HG03175 (cell line): ENCODE measurements at regions not wholly inside any gene's neighbourhood (a gene's known extent, or its start where the extent isn't known, plus 50 kb on each side); places are given as distances from the start of the nearest gene placed in this dataset.
"Not testable (repeated sequence)": the region's sequence is repeated elsewhere in the genome, so short reads cannot be mapped to it uniquely, and the experiment has no call there.

ENCODE experiments used
- ATAC-seq: cut with Tn5 transposase; IDR thresholded peaks from one replicate; pipeline ENCODE4 v1.9.1; 2021; ENCODE audit warnings: mild to moderate bottlenecking, moderate library complexity; ENCODE audit not compliant: unreplicated experiment

- no peak for ATAC-seq
Measured at GRCh38 chr18:38651736-38652135, 1086.1 kb upstream of the CELF4 start.

GRCh38 chr18:38648179-38648578, 1082.6 kb upstream of the CELF4 start:
- no peak for ATAC-seq

GRCh38 chr18:38646296-38646695, 1080.7 kb upstream of the CELF4 start:
- ATAC-seq, result no peak

DNA sequence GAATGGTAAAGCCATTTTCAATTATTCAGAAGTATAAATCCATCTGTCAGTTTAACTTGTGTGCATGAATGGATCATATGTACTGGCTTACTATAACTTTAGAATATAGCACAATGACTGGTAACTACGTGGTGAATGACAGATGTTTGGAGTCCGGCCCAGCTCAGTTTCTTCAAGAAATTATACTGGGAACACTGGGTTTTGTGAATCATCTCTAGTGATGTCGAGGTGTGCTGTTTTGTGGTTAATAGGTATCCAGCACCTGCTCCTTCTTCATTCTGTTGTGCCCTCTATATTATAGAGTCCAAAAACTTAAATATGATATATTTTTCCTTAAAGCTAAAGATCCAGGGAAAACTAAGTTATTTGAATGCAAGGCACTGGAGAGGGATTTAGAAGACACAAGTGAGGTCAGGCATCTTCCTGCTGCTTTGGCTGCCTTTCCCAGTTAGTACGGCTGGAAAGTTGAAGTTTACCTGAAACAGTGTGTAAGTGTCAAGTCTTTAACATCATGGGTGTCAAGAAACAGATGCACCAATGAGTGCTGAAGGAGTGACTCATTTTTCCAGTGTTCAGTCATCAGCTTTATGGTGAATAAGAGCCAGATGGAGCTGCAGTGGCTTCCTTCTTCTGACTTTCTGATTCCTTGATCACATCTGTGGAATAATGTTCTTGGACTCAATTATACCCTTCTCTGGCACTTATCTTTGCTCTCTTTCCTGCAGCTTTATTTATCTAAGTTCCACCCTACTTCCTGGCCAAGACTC, 1079.5 kb upstream of the CELF4 start:
- ATAC-seq, result no peak

GRCh38 chr18:38642711-38643110, 1077.1 kb upstream of the CELF4 start:
- ATAC-seq, result no peak

DNA sequence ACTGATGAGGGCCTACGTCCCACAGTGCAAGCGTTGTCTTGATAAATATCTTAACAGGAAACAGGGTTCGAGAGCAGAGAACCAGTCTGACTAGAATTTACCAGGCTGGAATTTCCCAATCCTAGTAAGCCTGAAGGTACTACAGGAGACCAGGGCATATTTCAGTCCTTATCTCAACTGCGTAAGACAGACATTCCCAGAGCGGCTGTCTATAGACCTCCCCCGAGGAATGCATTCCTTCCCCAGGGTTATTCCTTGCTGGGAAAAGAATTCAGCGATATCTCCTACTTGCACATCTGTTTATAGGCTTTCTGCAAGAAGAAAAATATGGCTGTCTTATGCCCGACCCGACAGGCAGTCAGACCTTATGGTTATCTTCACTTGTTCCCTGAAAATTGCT, 1074.1 kb upstream of the CELF4 start:
- not testable (repeated sequence) for ATAC-seq

- ATAC-seq, result no peak
Measured at GRCh38 chr18:38635709-38636430, 1070.3 kb upstream of the CELF4 start.

GRCh38 chr18:38634117-38634516, 1068.5 kb upstream of the CELF4 start:
- ATAC-seq, result no peak

GRCh38 chr18:38633333-38633732, 1067.7 kb upstream of the CELF4 start:
- ATAC-seq, result no peak

DNA sequence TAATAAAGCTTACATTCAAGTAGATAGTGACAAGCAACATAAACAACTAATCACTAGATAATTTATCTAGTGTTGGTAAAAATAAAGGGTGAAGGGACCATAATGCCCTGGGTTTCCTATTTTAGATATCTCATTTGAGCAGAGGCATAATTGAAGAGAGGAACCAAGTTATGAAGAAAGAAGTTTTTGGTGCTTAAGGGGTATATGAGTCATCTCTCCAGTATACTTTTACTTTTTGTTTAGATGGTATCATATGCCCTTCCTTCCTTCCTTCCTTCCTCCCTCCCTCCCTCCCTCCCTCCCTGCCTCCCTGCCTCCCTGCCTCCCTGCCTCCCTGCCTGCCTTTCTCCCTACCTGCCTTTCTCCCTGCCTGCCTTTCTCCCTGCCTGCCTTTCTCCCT, 1053.5 kb upstream of the CELF4 start:
- ATAC-seq, result no peak

- no peak for ATAC-seq
Measured at GRCh38 chr18:38616306-38616705, 1050.7 kb upstream of the CELF4 start.

GRCh38 chr18:38612904-38613303, 1047.3 kb upstream of the CELF4 start:
- ATAC-seq, result no peak

DNA sequence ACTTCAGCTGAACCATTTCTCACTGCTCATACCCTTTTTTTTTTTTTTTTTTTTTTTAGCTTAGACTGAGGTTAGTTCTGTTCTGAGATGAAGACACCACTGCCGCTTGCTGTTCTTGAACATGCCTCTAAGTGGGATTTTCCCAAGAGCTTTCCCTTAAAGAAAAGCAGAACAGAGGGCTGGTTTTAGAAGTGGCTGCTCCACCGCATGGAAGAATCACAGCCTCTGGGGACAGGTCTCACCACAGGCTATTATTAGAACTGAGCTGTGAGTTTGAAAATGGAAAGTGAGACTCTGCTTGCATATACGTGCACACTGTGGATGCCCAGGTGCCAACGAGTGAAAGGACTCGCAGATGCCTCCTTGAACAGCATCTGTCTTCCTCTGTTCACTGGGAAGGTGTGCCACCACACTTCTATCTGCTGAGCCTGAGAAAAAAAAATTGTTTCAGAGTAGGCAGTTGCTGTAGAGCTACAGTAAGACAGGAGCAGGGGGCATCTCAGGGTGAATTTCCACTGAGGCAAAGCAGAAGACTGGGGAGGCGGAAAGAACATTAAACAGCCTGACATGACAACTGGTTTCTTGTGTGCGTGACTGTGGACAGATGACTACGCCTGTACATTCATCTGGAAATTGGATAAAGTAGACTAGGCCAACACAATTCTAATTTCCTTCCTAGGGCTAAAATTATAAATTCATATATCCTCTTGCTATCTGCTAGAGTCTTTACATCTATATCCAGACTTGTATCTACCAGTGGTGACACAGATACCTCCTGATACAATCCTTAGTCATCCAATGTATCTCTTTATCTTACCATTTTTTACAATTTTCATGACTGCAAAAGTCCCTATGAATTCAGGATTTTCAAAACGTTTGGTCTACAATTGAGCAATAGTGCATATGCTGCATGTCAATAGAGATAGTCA, 1045.7 kb upstream of the CELF4 start:
- ATAC-seq, result peak; percentile 91

DNA sequence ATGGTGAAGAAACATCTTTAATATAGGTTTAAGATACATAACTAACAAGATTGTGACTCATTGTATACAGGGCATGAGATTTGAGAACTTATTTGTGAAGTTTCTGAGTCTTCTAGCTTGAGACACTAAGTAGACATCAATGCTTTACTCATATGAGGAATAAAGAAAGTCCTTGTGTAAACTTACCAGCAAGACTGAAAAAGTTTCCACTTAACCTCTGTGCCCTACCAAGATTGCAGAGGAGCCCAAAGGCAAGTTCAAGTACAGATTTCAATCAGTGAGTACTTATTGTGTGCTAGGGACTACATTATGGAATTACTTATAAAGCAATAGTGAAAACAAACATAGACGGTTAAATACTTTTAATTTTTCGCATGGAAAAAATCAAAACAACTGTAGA, 1041.2 kb upstream of the CELF4 start:
- ATAC-seq, result no peak

DNA sequence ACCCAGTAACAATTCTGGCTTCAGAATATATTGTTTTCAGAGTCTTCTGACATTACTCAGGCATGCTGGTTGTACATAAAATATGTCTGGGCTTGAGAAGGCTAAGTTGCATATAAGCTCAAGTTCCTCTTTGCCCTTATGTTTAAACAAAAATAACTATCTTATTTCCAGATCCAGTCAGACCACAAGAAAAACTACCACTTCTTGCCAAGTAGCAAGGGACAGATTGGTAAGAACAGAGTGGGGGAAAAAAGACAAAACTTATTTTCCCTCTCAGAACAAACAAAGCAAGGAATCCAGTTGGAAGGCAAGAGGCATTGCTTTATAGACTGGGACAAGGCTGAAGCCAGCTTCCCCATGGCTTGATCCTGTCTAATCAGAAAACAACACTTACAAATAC, 1036.7 kb upstream of the CELF4 start:
- ATAC-seq, result no peak

- ATAC-seq, result no peak
Measured at GRCh38 chr18:38587571-38587970, 1022.0 kb upstream of the CELF4 start.

DNA sequence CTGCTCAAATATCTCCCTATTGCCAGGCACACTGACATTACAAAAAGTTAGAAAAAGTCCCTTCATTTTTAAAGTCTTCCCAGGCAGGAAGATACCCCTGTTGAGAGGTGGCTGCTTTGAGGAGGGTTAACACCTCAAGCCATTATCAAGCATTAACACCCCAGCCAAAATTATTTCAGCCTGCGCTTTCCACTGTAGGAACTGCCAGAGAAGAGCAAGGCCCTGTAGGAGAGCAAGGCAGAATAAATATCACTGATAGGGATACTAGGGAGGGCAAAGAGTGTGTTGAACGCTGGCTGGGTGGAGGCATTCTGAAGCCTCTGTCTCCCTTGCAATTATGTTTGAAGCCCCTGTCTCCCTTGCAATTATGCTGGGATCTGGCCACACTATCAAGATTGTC, 1020.7 kb upstream of the CELF4 start:
- no peak for ATAC-seq

DNA sequence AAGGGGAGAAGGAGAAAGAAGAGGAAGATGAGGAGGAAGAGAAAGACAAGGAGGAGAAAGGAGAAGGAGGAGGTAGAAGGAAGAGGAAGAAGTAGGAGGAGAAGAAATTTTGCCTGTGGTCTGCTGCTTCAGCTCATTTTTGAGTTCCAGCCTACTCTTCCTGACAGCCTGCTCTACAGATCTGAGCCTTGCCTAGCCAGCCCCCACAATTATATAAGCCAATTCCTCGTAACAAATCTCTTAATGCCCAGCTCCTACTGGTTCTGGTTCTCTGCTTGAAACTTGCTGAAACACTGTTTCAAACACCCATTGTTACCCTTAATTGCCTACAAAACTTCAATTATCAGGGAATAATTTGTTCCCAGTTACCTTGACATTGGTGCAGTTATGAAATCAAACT, 1014.2 kb upstream of the CELF4 start:
- ATAC-seq, result no peak

GRCh38 chr18:38576916-38577315, 1011.3 kb upstream of the CELF4 start:
- ATAC-seq, result no peak

DNA sequence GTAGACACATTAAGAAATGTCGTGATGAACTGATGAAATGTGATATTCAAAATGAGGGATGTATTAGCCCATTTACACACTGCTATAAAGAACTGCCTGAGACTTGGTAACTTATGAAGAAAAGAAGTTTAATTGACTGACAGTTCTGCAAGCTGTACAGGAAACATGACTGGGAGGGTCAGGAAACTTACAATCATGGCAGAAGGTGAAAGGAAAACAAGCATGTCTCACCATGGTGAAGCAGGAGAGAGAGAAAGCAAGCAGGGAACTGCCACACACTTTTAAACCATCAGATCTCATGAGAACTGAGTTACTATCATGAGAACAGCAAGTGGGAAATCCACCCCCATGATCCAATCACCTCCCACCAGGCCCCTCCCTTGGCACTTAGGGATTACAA, 1010.8 kb upstream of the CELF4 start:
- no peak for ATAC-seq

DNA sequence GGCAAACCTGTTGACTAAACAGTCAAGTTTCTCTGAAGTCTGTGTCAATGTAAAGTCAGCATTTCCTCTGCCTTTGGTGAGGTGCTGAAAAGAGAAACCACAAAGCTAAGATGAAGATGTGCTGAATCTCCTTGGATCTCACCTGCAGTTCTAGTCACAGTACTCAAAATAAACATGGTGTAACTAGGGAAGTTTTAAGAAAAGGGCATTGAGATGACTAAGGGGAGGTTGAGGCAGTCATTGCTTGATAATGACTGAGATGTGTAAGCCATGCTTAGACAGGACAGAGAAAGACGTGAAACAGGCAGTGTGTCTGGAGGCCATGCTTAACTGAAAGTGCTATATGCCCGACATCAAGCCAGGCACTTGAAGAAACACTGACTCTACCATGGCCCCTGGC, 1010.0 kb upstream of the CELF4 start:
- ATAC-seq, result no peak
